Ovary (tissue), 3 donors: ENCODE measurements at regions not wholly inside any gene's neighbourhood (a gene's known extent, or its start where the extent isn't known, plus 50 kb on each side); places are given as distances from the start of the nearest gene placed in this dataset.

Experiments used
- POLR2A ChIP-seq: fragments of 450-650 bp; IDR thresholded peaks from one replicate; pipeline ENCODE4 v1.6.1; 2017; ENCODE audit warnings: antibody characterized with exemption, mild to moderate bottlenecking, moderate library complexity
- TF ChIP-seq, protein P1 (sequence below), 3 donors: fragments of 450-650 bp in 2 of 3; fragments of 200-600 bp in 1 of 3; IDR thresholded peaks; one replicate each; pipeline versions ENCODE4 v1.5.1 to v1.8.0; 2016 to 2022; ENCODE audit warnings: antibody characterized with exemption in 3 of 3, mild to moderate bottlenecking in 1 of 3
- donor health status: DM: no; HTN: no; CAD: no.

DNA sequence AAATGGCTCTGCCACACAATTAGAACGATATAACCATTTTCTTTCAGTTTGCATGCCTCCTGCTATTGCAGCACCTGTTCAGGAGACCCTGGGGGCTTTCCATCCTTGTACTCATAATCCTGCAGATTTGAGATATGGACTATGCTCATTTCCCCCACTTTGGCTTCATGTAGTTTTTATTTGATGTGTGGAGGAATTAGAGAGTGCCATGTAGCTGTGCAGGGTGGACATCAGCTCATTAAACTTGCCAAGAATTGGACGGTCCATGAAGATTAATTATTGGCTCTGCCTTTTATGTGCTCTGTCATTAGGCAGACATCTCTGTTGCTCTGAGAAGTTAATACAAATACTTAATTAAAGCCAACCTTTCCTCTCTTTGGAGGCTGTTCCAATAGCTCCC, 66.2 kb upstream of the CD83 start:
- TF ChIP-seq, protein P1, sequence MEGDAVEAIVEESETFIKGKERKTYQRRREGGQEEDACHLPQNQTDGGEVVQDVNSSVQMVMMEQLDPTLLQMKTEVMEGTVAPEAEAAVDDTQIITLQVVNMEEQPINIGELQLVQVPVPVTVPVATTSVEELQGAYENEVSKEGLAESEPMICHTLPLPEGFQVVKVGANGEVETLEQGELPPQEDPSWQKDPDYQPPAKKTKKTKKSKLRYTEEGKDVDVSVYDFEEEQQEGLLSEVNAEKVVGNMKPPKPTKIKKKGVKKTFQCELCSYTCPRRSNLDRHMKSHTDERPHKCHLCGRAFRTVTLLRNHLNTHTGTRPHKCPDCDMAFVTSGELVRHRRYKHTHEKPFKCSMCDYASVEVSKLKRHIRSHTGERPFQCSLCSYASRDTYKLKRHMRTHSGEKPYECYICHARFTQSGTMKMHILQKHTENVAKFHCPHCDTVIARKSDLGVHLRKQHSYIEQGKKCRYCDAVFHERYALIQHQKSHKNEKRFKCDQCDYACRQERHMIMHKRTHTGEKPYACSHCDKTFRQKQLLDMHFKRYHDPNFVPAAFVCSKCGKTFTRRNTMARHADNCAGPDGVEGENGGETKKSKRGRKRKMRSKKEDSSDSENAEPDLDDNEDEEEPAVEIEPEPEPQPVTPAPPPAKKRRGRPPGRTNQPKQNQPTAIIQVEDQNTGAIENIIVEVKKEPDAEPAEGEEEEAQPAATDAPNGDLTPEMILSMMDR (IDR thresholded peaks at IDR 0.05) = no peak
- no peak for TF ChIP-seq POLR2A
